ENCODE measurements at regions not wholly inside any gene's neighbourhood (a gene's known extent, or its start where the extent isn't known, plus 50 kb on each side); places are given as distances from the start of the nearest gene placed in this dataset.

- TF ChIP-seq CTCF (IDR thresholded peaks at IDR 0.05; ENCODE audit: insufficient read depth, low read length, poor library complexity, severe bottlenecking) = no peak
- no peak for TF ChIP-seq EZH2phosphoT487 (conservative IDR thresholded peaks at IDR 0.05; ENCODE audit: low read length)
Observed at GRCh38 chr22:23504516-23504915, 75.6 kb downstream of the IGLL1 start.
